ENCODE measurements at regions not wholly inside any gene's neighbourhood (a gene's known extent, or its start where the extent isn't known, plus 50 kb on each side); places are given as distances from the start of the nearest gene placed in this dataset.

DNA sequence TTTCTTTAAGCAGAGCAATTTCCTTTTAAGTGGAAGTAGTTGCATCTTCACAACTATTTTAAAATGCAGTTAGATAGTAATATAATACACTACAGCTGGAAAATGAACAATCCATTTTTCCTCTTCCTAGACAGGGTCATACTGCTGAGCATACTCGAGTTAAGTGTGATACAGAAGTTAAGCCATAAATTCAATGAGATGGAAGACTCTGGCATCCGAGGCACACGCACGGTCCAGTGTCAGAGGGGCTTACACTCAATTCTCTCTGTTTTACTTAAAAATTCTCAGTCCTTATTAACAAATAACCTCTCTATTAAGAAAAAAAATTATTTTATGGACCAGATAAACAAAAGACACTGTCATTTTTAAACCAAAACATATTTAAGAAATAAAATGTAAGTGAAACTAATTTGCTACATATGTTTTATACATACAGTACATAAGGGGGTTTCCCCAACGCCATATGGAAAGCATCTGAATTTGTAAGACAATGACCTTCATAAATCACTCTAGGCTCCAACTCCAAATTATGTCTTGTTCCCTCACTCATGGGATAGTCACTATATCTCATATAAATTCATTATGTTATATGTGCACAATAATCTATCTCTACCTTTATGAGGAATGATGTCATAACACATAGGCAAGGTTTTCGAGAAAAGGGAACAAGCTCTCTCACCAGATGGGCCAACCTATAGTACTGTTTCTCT lies 315.3 kb downstream of the PAPSS1 start:
- Histone ChIP-seq H3K9ac (ENCODE audit: insufficient read depth, low read length) (no peak overlapping the region), H3K27ac (ENCODE audit: insufficient read depth, low read length) (no peak overlapping the region), H2AFZ (ENCODE audit: low read length) (no peak overlapping the region), H3K27me3 (ENCODE audit: control insufficient read depth, insufficient read depth, low read length) (no peaks in the 10 kb centered on the region), H3K79me2 (ENCODE audit: control insufficient read depth, insufficient read depth, low read length) (no peaks in the 10 kb centered on the region), H4K20me1 (ENCODE audit: control insufficient read depth, extremely low read depth, insufficient read depth, low read length) (no peaks in the 10 kb centered on the region), H3K4me1 (ENCODE audit: control insufficient read depth, extremely low read depth, insufficient read depth, low read length) (no peaks in the 10 kb centered on the region), H3K36me3 (ENCODE audit: control insufficient read depth, insufficient read depth, low read length) (no peaks in the 10 kb centered on the region), H3K4me2 (ENCODE audit: extremely low read depth, insufficient read depth, low read length) (no peak overlapping the region), H3K9me3 (ENCODE audit: control insufficient read depth, insufficient read depth, low read depth, low read length) (no peaks in the 10 kb centered on the region), H3K4me3 (replicated peaks in 1 of 4; ENCODE audit: control extremely low read depth in 1 of 4, insufficient read depth in 1 of 4, low read depth in 3 of 4, low read length in 4 of 4) (no peak overlapping the region)
- TF ChIP-seq, protein P1, sequence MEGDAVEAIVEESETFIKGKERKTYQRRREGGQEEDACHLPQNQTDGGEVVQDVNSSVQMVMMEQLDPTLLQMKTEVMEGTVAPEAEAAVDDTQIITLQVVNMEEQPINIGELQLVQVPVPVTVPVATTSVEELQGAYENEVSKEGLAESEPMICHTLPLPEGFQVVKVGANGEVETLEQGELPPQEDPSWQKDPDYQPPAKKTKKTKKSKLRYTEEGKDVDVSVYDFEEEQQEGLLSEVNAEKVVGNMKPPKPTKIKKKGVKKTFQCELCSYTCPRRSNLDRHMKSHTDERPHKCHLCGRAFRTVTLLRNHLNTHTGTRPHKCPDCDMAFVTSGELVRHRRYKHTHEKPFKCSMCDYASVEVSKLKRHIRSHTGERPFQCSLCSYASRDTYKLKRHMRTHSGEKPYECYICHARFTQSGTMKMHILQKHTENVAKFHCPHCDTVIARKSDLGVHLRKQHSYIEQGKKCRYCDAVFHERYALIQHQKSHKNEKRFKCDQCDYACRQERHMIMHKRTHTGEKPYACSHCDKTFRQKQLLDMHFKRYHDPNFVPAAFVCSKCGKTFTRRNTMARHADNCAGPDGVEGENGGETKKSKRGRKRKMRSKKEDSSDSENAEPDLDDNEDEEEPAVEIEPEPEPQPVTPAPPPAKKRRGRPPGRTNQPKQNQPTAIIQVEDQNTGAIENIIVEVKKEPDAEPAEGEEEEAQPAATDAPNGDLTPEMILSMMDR (conservative IDR thresholded peaks at IDR 0.05 in 1 of 2, IDR thresholded peaks at IDR 0.05 in 1 of 2; ENCODE audit: low read depth in 1 of 2, low read length in 2 of 2), result no peak
- TF ChIP-seq EZH2 (IDR thresholded peaks at IDR 0.05; ENCODE audit: low read length, missing control alignments), result no peak
- no peak for DNase-seq (ENCODE audit: low read depth in 2 of 2)

DNA sequence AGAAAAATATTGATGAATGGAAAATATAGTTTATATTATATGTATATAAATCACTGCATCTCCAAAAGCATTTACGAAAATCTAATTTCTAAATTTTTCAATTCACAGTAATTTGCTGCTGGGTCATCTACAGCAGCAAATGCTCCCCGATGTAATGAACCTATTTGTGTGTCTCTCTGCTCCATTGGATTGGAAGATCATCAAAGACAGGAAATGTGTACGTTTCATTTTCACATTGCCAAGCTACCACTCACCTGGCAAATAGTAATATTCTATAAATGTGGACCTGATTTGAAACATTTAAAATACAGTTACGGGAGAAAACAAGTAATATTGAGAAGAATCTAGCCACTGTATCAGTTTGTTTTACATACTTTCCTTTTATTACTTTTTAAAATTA lies 317.7 kb downstream of the PAPSS1 start:
- Histone ChIP-seq H3K27ac (ENCODE audit: insufficient read depth, low read length) (no peak overlapping the region), H3K36me3 (ENCODE audit: control insufficient read depth, insufficient read depth, low read length) (no peaks in the 10 kb centered on the region), H3K79me2 (ENCODE audit: control insufficient read depth, insufficient read depth, low read length) (no peaks in the 10 kb centered on the region), H3K4me2 (ENCODE audit: extremely low read depth, insufficient read depth, low read length) (no peak overlapping the region), H3K27me3 (ENCODE audit: control insufficient read depth, insufficient read depth, low read length) (no peaks in the 10 kb centered on the region), H3K9me3 (ENCODE audit: control insufficient read depth, insufficient read depth, low read depth, low read length) (no peaks in the 10 kb centered on the region), H3K9ac (ENCODE audit: insufficient read depth, low read length) (no peak overlapping the region), H4K20me1 (ENCODE audit: control insufficient read depth, extremely low read depth, insufficient read depth, low read length) (no peaks in the 10 kb centered on the region), H3K4me3 (replicated peaks in 1 of 4; ENCODE audit: control extremely low read depth in 1 of 4, insufficient read depth in 1 of 4, low read depth in 3 of 4, low read length in 4 of 4) (no peak overlapping the region), H2AFZ (ENCODE audit: low read length) (no peak overlapping the region), H3K4me1 (ENCODE audit: control insufficient read depth, extremely low read depth, insufficient read depth, low read length) (no peaks in the 10 kb centered on the region)
- no peak for DNase-seq (ENCODE audit: low read depth in 2 of 2)
- TF ChIP-seq, protein P1 (conservative IDR thresholded peaks at IDR 0.05 in 1 of 2, IDR thresholded peaks at IDR 0.05 in 1 of 2; ENCODE audit: low read depth in 1 of 2, low read length in 2 of 2), result no peak
- no peak for TF ChIP-seq EZH2 (IDR thresholded peaks at IDR 0.05; ENCODE audit: low read length, missing control alignments)

DNA sequence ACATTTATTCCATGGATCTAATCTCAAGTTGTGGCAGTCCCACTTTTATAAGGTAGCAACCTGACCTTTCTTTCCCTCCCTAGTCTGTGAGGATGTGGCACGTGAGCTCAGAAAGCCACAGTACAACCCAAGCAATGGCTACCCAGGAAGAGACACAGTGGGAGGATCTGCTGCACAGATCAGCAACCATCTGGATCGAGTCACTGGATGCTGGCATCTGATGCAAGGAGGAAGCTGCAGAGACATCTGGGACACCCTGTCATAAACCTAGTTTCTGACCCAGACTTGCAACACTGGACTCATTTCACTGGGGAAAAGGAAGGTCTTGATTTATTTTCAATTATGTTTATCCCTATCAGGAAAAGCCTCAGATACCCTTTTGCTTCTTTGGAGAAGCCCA lies 327.1 kb downstream of the PAPSS1 start:
- Histone ChIP-seq H2AFZ (ENCODE audit: low read length) (peak overlapping the region; percentile 0), H3K4me2 (ENCODE audit: extremely low read depth, insufficient read depth, low read length) (peak overlapping the region; percentile 2)
- DNase-seq (ENCODE audit: low read depth in 2 of 2), result peak in 1 of 2 donors; percentile 9

More for the DNA sequence above, 327.1 kb downstream of the PAPSS1 start:
- no peaks in the 10 kb centered on the region for H3K9me3 ChIP-seq (ENCODE audit: control insufficient read depth, insufficient read depth, low read depth, low read length)
- no peak for TF ChIP-seq EZH2 (IDR thresholded peaks at IDR 0.05; ENCODE audit: low read length, missing control alignments)
- TF ChIP-seq, protein P1 (conservative IDR thresholded peaks at IDR 0.05 in 1 of 2, IDR thresholded peaks at IDR 0.05 in 1 of 2; ENCODE audit: low read depth in 1 of 2, low read length in 2 of 2), result no peak
- H3K4me1 ChIP-seq (ENCODE audit: control insufficient read depth, extremely low read depth, insufficient read depth, low read length), result no peaks in the 10 kb centered on the region
- no peaks in the 10 kb centered on the region for H3K27me3 ChIP-seq (ENCODE audit: control insufficient read depth, insufficient read depth, low read length)
- no peak overlapping the region for H3K9ac ChIP-seq (ENCODE audit: insufficient read depth, low read length)
- H3K27ac ChIP-seq (ENCODE audit: insufficient read depth, low read length), result no peak overlapping the region
- no peaks in the 10 kb centered on the region for H3K36me3 ChIP-seq (ENCODE audit: control insufficient read depth, insufficient read depth, low read length)
- H3K4me3 ChIP-seq (replicated peaks in 1 of 4; ENCODE audit: control extremely low read depth in 1 of 4, insufficient read depth in 1 of 4, low read depth in 3 of 4, low read length in 4 of 4), result peak overlapping the region in 1 of 4 experiments; percentile 5
- no peaks in the 10 kb centered on the region for H3K79me2 ChIP-seq (ENCODE audit: control insufficient read depth, insufficient read depth, low read length)
- no peaks in the 10 kb centered on the region for H4K20me1 ChIP-seq (ENCODE audit: control insufficient read depth, extremely low read depth, insufficient read depth, low read length)
